Hepatocyte (in vitro differentiated cells): ENCODE measurements at regions not wholly inside any gene's neighbourhood (a gene's known extent, or its start where the extent isn't known, plus 50 kb on each side); places are given as distances from the start of the nearest gene placed in this dataset.

Source experiments
- DNase-seq: peaks from one replicate; pipeline ENCODE4 v3.0.0-alpha.2; 2016; ENCODE audit warnings: low spot score
- H2AFZ ChIP-seq: fragments of 200-600 bp; sonication (generic); 2 replicates; pipeline ENCODE4 v1.6.0; 2016; ENCODE audit warnings: antibody characterized with exemption, mild to moderate bottlenecking
- H3K27ac ChIP-seq: fragments of 200-600 bp; sonication (generic); 2 replicates; pipeline ENCODE4 v1.5.1; 2016; ENCODE audit warnings: mild to moderate bottlenecking
- H3K27me3 ChIP-seq: fragments of 200-600 bp; sonication (generic); 2 replicates; pipeline ENCODE4 v1.6.1; 2016
- H3K36me3 ChIP-seq: fragments of 200-600 bp; sonication (generic); replicated peaks from 2 replicates; pipeline ENCODE4 v1.5.1; 2016; ENCODE audit warnings: low read depth; ENCODE audit not compliant: insufficient read depth
- H3K4me1 ChIP-seq: fragments of 200-600 bp; sonication (generic); 2 replicates; pipeline ENCODE4 v1.5.1; 2016; ENCODE audit warnings: mild to moderate bottlenecking, moderate library complexity; ENCODE audit not compliant: insufficient read depth
- H3K4me2 ChIP-seq: fragments of 200-600 bp; sonication (generic); 2 replicates; pipeline ENCODE4 v1.6.0; 2016
- H3K4me3 ChIP-seq: fragments of 200-600 bp; sonication (generic); 2 replicates; pipeline ENCODE4 v1.5.1; 2016; ENCODE audit warnings: mild to moderate bottlenecking
- H3K79me2 ChIP-seq: fragments of 200-600 bp; sonication (generic); 2 replicates; pipeline ENCODE4 v1.6.0; 2017; ENCODE audit warnings: mild to moderate bottlenecking
- H3K9me2 ChIP-seq: fragments of 200-600 bp; sonication (generic); replicated peaks from 2 replicates; pipeline ENCODE4 v1.6.0; 2017; ENCODE audit warnings: mild to moderate bottlenecking; ENCODE audit not compliant: insufficient read depth
- H3K9me3 ChIP-seq: fragments of 200-600 bp; sonication (generic); 2 replicates; pipeline ENCODE4 v1.5.1; 2016; ENCODE audit warnings: low read depth, mild to moderate bottlenecking
- H4K20me1 ChIP-seq: fragments of 200-600 bp; sonication (generic); 2 replicates; pipeline ENCODE4 v1.6.0; 2016; ENCODE audit warnings: mild to moderate bottlenecking; ENCODE audit not compliant: insufficient read depth, poor library complexity, severe bottlenecking
- EZH2 ChIP-seq: fragments of 200-600 bp; sonication (generic); IDR thresholded peaks from 2 replicates; pipeline ENCODE4 v1.6.1; 2016; ENCODE audit warnings: antibody characterized with exemption, mild to moderate bottlenecking, borderline replicate concordance
- EZH2phosphoT487 ChIP-seq: fragments of 200-600 bp; sonication (generic); IDR thresholded peaks from one replicate; pipeline ENCODE4 v1.6.1; 2018; ENCODE audit warnings: antibody characterized with exemption, mild to moderate bottlenecking, low read depth, moderate library complexity; ENCODE audit not compliant: unreplicated experiment, severe bottlenecking
- WGBS: methylation state at CpG from one replicate; pipeline ENCODE4 v1.1.6; 2016; ENCODE audit warnings: low lambda C conversion rate; ENCODE audit errors: missing lambda C conversion rate; 5-methylcytosine and 5-hydroxymethylcytosine counted together
- TF ChIP-seq, protein P1 (sequence below): fragments of 200-600 bp; sonication (generic); IDR thresholded peaks from 2 replicates; pipeline ENCODE4 v1.5.1; 2016; ENCODE audit warnings: antibody characterized with exemption, mild to moderate bottlenecking; ENCODE audit not compliant: poor library complexity

GRCh38 chr5:124819201-124819600, 72.8 kb upstream of the ZNF608 start:
- Histone ChIP-seq H3K4me3 (no peak overlapping the region), H2AFZ (no peak overlapping the region), H3K4me1 (peaks cover 4% of the 10 kb centered on the region), H3K9me2 (no peaks in the 10 kb centered on the region), H3K9me3 (no peaks in the 10 kb centered on the region), H3K79me2 (no peaks in the 10 kb centered on the region), H3K36me3 (no peaks in the 10 kb centered on the region), H3K27me3 (no peaks in the 10 kb centered on the region), H3K27ac (no peak overlapping the region), H4K20me1 (no peaks in the 10 kb centered on the region), H3K4me2 (no peak overlapping the region)
- TF ChIP-seq EZH2phosphoT487, result no peak
- TF ChIP-seq EZH2, result no peak
- TF ChIP-seq, protein P1, sequence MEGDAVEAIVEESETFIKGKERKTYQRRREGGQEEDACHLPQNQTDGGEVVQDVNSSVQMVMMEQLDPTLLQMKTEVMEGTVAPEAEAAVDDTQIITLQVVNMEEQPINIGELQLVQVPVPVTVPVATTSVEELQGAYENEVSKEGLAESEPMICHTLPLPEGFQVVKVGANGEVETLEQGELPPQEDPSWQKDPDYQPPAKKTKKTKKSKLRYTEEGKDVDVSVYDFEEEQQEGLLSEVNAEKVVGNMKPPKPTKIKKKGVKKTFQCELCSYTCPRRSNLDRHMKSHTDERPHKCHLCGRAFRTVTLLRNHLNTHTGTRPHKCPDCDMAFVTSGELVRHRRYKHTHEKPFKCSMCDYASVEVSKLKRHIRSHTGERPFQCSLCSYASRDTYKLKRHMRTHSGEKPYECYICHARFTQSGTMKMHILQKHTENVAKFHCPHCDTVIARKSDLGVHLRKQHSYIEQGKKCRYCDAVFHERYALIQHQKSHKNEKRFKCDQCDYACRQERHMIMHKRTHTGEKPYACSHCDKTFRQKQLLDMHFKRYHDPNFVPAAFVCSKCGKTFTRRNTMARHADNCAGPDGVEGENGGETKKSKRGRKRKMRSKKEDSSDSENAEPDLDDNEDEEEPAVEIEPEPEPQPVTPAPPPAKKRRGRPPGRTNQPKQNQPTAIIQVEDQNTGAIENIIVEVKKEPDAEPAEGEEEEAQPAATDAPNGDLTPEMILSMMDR, result no peak
- WGBS, result 91% methylated on average over 3 of the region's 3 CpGs
- no peak for DNase-seq

- TF ChIP-seq, protein P1, result no peak
- TF ChIP-seq EZH2phosphoT487 (no peak), EZH2 (no peak)
- H3K27me3 ChIP-seq, result no peaks in the 10 kb centered on the region
- no peak overlapping the region for H2AFZ ChIP-seq
- 87% methylated on average over 2 of the region's 2 CpGs for WGBS
- H4K20me1 ChIP-seq, result no peaks in the 10 kb centered on the region
- H3K79me2 ChIP-seq, result no peaks in the 10 kb centered on the region
- no peak overlapping the region for H3K27ac ChIP-seq
- H3K9me2 ChIP-seq, result no peaks in the 10 kb centered on the region
- H3K36me3 ChIP-seq, result no peaks in the 10 kb centered on the region
- H3K4me1 ChIP-seq, result peaks cover 11% of the 10 kb centered on the region
- H3K4me2 ChIP-seq, result no peak overlapping the region
- H3K9me3 ChIP-seq, result no peaks in the 10 kb centered on the region
- no peak overlapping the region for H3K4me3 ChIP-seq
- DNase-seq, result no peak
These were observed 76.2 kb upstream of the ZNF608 start for GRCh38 chr5:124822647-124823046.

GRCh38 chr5:124823380-124823779, 76.9 kb upstream of the ZNF608 start:
- Histone ChIP-seq H3K27ac (no peak overlapping the region), H3K79me2 (no peaks in the 10 kb centered on the region), H3K9me2 (no peaks in the 10 kb centered on the region), H3K4me1 (peaks cover 11% of the 10 kb centered on the region), H4K20me1 (no peaks in the 10 kb centered on the region), H2AFZ (no peak overlapping the region), H3K4me3 (no peak overlapping the region), H3K9me3 (no peaks in the 10 kb centered on the region), H3K4me2 (no peak overlapping the region), H3K36me3 (no peaks in the 10 kb centered on the region), H3K27me3 (no peaks in the 10 kb centered on the region)
- 61% methylated on average over 3 of the region's 3 CpGs for WGBS
- no peak for DNase-seq
- TF ChIP-seq EZH2phosphoT487 (no peak), EZH2 (no peak)
- TF ChIP-seq, protein P1, result no peak
